H1 (cell line): ENCODE measurements at regions not wholly inside any gene's neighbourhood (a gene's known extent, or its start where the extent isn't known, plus 50 kb on each side); places are given as distances from the start of the nearest gene placed in this dataset.

Experiments used
- CHD7 ChIP-seq: fragments of 300-600 bp; sonication (generic); IDR thresholded peaks from 2 replicates; pipeline ENCODE4 v1.7.1; 2012; ENCODE audit warnings: low read length, moderate library complexity, mild to moderate bottlenecking, inconsistent platforms; ENCODE audit not compliant: insufficient replicate concordance

GRCh38 chr13:47650209-47650608, 350.9 kb downstream of the SUCLA2 start (continued):
- no peak for TF ChIP-seq CHD7
- TF ChIP-seq, all 59 proteins: peak for 0
